ENCODE measurements at regions not wholly inside any gene's neighbourhood (a gene's known extent, or its start where the extent isn't known, plus 50 kb on each side); places are given as distances from the start of the nearest gene placed in this dataset.

DNA sequence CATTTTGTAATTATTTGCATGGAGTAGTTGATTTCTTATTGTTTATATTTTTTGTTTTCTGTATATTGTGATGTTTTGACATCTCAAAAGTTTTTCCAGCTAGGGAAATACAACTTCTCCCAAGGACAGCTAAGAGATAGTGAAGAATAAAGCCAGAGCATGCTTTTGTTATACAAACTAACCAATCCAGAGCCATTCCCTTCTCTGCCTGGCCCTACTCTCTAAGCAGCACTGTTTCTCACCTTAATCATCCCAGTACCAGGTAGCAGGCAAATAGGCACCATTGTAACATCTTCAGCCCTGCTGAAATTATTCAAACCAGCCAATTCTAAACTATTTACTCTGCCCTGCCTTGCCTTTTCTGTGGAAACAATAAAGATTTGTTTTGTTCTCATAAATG, 1063.4 kb upstream of the CHAC2 start:
- no peaks in the 10 kb centered on the region for H3K27me3 ChIP-seq
- no peaks in the 10 kb centered on the region for H3K36me3 ChIP-seq
- TF ChIP-seq, protein P1, sequence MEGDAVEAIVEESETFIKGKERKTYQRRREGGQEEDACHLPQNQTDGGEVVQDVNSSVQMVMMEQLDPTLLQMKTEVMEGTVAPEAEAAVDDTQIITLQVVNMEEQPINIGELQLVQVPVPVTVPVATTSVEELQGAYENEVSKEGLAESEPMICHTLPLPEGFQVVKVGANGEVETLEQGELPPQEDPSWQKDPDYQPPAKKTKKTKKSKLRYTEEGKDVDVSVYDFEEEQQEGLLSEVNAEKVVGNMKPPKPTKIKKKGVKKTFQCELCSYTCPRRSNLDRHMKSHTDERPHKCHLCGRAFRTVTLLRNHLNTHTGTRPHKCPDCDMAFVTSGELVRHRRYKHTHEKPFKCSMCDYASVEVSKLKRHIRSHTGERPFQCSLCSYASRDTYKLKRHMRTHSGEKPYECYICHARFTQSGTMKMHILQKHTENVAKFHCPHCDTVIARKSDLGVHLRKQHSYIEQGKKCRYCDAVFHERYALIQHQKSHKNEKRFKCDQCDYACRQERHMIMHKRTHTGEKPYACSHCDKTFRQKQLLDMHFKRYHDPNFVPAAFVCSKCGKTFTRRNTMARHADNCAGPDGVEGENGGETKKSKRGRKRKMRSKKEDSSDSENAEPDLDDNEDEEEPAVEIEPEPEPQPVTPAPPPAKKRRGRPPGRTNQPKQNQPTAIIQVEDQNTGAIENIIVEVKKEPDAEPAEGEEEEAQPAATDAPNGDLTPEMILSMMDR (IDR thresholded peaks at IDR 0.05): no peak
- no peak for TF ChIP-seq POLR2A (IDR thresholded peaks at IDR 0.05)
- no peak overlapping the region for H3K27ac ChIP-seq
- H3K4me3 ChIP-seq: no peak overlapping the region
- no peak for DNase-seq
- H3K9me3 ChIP-seq: no peaks in the 10 kb centered on the region
- no peaks in the 10 kb centered on the region for H3K4me1 ChIP-seq

DNA sequence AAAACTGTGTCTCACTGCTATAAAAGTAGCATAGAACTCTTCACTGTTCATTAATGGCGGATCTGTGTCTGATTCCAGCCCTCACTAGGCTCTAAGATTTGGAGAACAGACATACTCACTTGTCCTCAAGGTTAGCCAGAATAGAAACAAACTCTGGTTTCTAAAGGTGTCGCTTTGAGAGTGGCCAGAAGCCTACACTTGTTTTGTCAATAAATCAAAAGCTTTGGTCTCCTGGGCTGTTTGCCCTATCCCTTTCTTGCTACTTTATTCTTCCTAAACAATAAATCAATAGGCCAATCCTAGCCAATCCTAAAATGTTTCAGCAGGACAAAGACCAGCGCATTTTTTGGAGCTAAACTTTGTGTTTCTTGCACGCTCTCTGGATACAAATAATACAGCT, 1064.6 kb upstream of the CHAC2 start:
- no peak overlapping the region for H3K27ac ChIP-seq
- H3K4me1 ChIP-seq: no peaks in the 10 kb centered on the region
- DNase-seq: no peak
- H3K27me3 ChIP-seq: no peaks in the 10 kb centered on the region
- no peaks in the 10 kb centered on the region for H3K9me3 ChIP-seq
- TF ChIP-seq, protein P1 (IDR thresholded peaks at IDR 0.05): no peak
- TF ChIP-seq POLR2A (IDR thresholded peaks at IDR 0.05): no peak
- H3K36me3 ChIP-seq: no peaks in the 10 kb centered on the region
- no peak overlapping the region for H3K4me3 ChIP-seq

DNA sequence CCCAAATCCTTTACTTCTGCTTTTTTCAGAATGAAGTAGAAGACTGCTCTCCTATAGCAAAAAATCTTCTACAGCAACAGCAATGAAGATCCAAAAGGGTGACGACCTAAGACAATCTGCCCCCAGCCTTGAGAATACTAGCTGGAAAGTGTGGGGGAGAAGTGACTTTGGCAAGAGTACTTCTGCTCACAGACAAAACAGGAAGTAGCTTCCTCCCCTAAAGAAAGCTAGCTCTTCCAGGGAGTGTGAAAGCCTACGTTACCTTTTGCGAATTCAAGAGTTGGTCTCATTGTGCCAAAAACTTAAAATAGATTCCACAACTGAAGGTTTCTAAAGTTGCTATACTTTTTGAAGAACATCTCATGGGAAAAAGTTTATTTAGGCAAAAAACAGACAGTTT, 1069.2 kb upstream of the CHAC2 start:
- H3K27me3 ChIP-seq: no peaks in the 10 kb centered on the region
- no peaks in the 10 kb centered on the region for H3K9me3 ChIP-seq
- H3K4me3 ChIP-seq: no peak overlapping the region
- no peak overlapping the region for H3K27ac ChIP-seq
- TF ChIP-seq, protein P1 (IDR thresholded peaks at IDR 0.05): no peak
- no peaks in the 10 kb centered on the region for H3K36me3 ChIP-seq
- H3K4me1 ChIP-seq: no peaks in the 10 kb centered on the region
- no peak for DNase-seq

DNA sequence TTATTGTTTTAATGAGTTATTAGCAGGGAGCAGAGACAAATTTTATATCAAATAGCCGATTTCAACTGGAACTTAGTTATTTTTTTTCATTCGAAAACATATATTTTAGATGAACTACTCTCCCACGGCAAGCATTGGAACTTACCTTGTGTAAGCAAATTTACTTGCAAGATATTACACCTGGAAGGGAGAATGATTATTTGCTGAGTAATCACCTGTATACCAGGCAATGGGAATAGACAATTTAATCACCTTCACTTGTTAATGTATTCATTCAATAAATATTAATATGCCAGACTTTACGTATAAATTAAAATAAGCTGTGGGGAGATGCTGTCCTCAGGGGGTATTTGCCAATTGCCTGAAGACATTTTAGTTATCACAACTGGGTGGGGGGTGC, 1069.9 kb upstream of the CHAC2 start:
- no peak for DNase-seq
- Histone ChIP-seq H3K36me3 (no peaks in the 10 kb centered on the region), H3K27me3 (no peaks in the 10 kb centered on the region)

DNA sequence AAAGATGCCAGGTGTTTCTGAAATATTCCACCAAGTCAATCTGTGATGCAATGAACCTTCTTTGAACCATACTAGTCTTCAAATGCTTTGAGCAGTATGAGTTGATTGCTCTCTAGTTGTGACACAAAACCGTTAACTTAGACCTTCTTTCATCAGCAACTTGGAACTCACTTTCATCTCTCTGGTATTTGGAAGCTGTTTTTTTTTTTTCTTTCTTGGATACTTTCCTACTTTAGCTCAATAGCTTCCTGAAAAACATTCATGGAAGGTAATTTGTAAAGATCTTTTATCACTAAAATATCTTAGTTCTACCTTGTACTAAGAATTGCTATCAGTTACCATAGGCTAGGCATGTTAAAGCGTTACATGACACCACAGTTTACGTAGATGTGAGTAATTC, 1071.9 kb upstream of the CHAC2 start:
- Histone ChIP-seq H3K4me3 (no peak overlapping the region), H3K27me3 (no peaks in the 10 kb centered on the region), H3K27ac (no peak overlapping the region), H3K4me1 (no peaks in the 10 kb centered on the region), H3K9me3 (no peaks in the 10 kb centered on the region), H3K36me3 (no peaks in the 10 kb centered on the region)
- TF ChIP-seq, protein P1 (IDR thresholded peaks at IDR 0.05): no peak
- TF ChIP-seq POLR2A (IDR thresholded peaks at IDR 0.05): no peak
- no peak for DNase-seq

More for the DNA sequence above, 1069.9 kb upstream of the CHAC2 start:
- Histone ChIP-seq H3K9me3 (no peaks in the 10 kb centered on the region), H3K4me1 (no peaks in the 10 kb centered on the region), H3K4me3 (no peak overlapping the region), H3K27ac (no peak overlapping the region)
- TF ChIP-seq, protein P1 (IDR thresholded peaks at IDR 0.05): no peak
- TF ChIP-seq POLR2A (IDR thresholded peaks at IDR 0.05): no peak

DNA sequence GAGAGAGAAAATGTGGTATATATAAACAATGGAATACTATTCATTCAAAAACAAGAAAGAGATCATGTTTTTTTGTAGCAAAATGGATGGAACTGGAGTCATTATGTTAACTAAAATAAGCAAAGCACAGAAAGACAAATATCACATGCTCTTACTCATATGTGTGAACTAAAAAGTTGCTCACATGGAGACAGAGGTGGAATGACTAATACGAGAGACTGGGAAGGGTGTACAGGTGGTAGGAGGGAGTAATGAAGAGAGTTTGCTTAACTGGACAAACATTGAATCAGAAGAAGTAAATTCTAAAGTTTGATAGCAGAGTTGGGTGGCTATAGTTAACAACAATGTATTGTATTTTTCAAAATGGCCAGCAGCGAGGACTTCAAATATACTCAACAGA, 1080.7 kb upstream of the CHAC2 start:
- H3K9me3 ChIP-seq: no peaks in the 10 kb centered on the region
- DNase-seq: no peak
- H3K36me3 ChIP-seq: no peaks in the 10 kb centered on the region
- TF ChIP-seq POLR2A (IDR thresholded peaks at IDR 0.05): no peak
- TF ChIP-seq, protein P1 (IDR thresholded peaks at IDR 0.05): no peak
- H3K4me3 ChIP-seq: no peak overlapping the region
- no peaks in the 10 kb centered on the region for H3K4me1 ChIP-seq
- H3K27me3 ChIP-seq: no peaks in the 10 kb centered on the region
- no peak overlapping the region for H3K27ac ChIP-seq

All from Peyer's patch (tissue), 4 donors.